ENCODE measurements at regions not wholly inside any gene's neighbourhood (a gene's known extent, or its start where the extent isn't known, plus 50 kb on each side); places are given as distances from the start of the nearest gene placed in this dataset.

DNA sequence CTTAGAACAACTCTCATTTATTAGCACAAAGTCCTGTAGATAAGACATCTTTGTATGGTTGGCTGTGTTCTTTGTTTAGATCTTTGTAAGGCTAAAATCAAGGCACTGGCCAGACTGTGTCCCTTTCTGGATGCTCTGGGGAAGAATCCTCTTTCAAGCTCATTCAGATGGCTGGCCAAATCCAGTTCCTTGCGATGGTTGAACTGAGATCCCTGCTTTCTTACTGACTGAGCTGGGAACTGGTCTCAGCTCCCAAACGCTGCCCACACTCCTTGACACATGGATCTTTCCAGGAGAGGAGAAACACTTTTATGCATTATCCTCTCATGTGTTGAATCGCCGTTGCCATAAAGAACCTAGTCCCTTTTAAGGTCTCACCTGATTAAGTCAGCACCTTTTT, 586.5 kb upstream of the IGFBP3 start:
- Histone ChIP-seq H3K9ac (ENCODE audit: low read length) (no peak overlapping the region), H3K9me3 (ENCODE audit: control insufficient read depth, low read length) (peaks cover 13% of the 10 kb centered on the region), H3K4me3 (ENCODE audit: low read length) (no peak overlapping the region), H3K36me3 (ENCODE audit: control insufficient read depth, insufficient read depth, low read length, severe bottlenecking) (no peaks in the 10 kb centered on the region), H3K27me3 (replicated peaks; ENCODE audit: control insufficient read depth, insufficient read depth, low read length) (no peaks in the 10 kb centered on the region), H3K4me1 (ENCODE audit: control insufficient read depth, insufficient read depth, low read length) (no peaks in the 10 kb centered on the region)
- no peak for DNase-seq (ENCODE audit: low read depth)

DNA sequence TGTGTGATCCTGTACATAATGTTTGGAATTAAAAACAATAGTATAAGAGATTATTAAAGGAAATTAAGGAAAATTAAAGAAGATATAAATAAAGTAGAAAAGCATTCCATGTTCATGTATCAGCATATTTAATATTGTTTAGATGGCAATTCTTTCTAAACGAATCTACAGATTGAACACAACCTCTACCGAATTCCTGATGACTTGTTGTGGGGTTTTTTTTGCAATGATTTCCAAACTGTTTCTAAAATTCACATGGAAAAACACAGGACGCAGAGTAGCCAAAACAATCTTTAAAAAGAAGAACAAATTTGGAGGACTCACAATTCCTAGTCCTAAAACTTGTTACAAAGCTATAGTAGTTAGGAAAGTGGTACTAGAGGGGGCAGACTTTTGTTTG, 573.4 kb upstream of the IGFBP3 start:
- DNase-seq (ENCODE audit: low read depth): peak; percentile 19
- Histone ChIP-seq H3K4me1 (ENCODE audit: control insufficient read depth, insufficient read depth, low read length) (peaks cover 15% of the 10 kb centered on the region), H3K4me3 (ENCODE audit: low read length) (no peak overlapping the region), H3K36me3 (ENCODE audit: control insufficient read depth, insufficient read depth, low read length, severe bottlenecking) (no peaks in the 10 kb centered on the region), H3K27me3 (replicated peaks; ENCODE audit: control insufficient read depth, insufficient read depth, low read length) (no peaks in the 10 kb centered on the region), H3K9ac (ENCODE audit: low read length) (no peak overlapping the region), H3K9me3 (ENCODE audit: control insufficient read depth, low read length) (peaks cover 14% of the 10 kb centered on the region)

DNA sequence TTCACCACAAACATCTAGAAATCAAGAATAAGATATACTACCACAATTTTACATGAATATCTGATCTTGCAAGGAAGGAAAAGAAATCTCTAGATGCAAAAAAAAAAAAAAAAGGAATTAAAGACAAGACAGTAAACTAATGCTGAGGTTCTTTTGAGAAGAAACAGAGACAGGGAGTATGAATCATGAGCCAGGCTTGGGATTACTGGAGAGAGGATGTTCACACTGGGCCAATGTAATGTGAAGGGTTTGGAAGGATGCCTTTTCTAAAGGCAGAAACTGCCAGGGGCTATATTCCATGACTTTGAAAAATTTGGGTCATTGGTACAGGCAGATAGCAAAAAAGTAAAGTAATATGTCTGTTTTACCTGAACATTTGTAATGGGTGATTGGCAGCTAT, 573.0 kb upstream of the IGFBP3 start:
- Histone ChIP-seq H3K36me3 (ENCODE audit: control insufficient read depth, insufficient read depth, low read length, severe bottlenecking) (no peaks in the 10 kb centered on the region), H3K4me3 (ENCODE audit: low read length) (no peak overlapping the region), H3K9me3 (ENCODE audit: control insufficient read depth, low read length) (peaks cover 12% of the 10 kb centered on the region), H3K4me1 (ENCODE audit: control insufficient read depth, insufficient read depth, low read length) (peaks cover 15% of the 10 kb centered on the region), H3K9ac (ENCODE audit: low read length) (peak overlapping the region; percentile 37), H3K27me3 (replicated peaks; ENCODE audit: control insufficient read depth, insufficient read depth, low read length) (no peaks in the 10 kb centered on the region)
- DNase-seq (ENCODE audit: low read depth): peak; percentile 72

DNA sequence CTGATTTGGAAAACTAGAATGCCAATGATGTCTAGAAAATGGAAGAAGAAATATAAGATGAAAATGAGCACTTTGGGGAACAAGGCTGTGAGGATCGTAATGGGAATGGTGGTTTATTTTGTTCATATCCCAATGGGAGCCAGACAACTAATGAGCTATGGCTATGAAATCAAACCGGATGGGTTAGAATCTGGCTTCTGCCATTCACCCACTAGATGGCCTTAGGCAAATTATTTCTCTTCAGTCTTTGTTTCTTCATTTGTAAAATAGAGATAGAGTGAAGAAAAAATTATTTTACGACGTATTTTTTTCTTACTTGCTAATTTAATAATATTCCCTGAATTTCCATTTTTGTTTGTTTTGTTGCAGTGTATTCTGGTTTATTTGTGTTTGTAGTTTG, 572.1 kb upstream of the IGFBP3 start:
- H3K9me3 ChIP-seq (ENCODE audit: control insufficient read depth, low read length): peaks cover 4% of the 10 kb centered on the region
- DNase-seq (ENCODE audit: low read depth): no peak
- peaks cover 15% of the 10 kb centered on the region for H3K4me1 ChIP-seq (ENCODE audit: control insufficient read depth, insufficient read depth, low read length)

DNA sequence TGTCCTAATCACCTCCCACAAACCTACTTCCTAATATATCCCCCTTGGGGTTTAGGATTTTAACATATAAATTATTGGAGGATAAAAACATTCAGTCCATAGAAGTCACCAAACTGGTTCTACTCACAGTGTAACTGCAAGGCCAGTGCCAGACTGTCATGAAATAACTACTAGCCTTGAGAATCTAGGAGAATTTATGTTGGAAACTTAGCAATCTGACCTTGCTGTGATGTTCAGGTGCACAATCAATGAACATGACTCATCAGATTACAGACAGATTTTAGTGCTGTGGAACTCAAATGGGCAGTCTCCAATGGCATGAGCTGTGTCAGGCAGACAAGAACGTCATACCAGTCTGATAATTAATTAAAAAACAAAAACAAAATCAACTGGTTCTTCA, 571.4 kb upstream of the IGFBP3 start:
- Histone ChIP-seq H3K4me1 (ENCODE audit: control insufficient read depth, insufficient read depth, low read length) (peaks cover 17% of the 10 kb centered on the region), H3K36me3 (ENCODE audit: control insufficient read depth, insufficient read depth, low read length, severe bottlenecking) (no peaks in the 10 kb centered on the region), H3K4me3 (ENCODE audit: low read length) (no peak overlapping the region), H3K9ac (ENCODE audit: low read length) (no peak overlapping the region), H3K9me3 (ENCODE audit: control insufficient read depth, low read length) (no peaks in the 10 kb centered on the region), H3K27me3 (replicated peaks; ENCODE audit: control insufficient read depth, insufficient read depth, low read length) (no peaks in the 10 kb centered on the region)
- DNase-seq (ENCODE audit: low read depth): no peak

More for the DNA sequence above, 572.1 kb upstream of the IGFBP3 start:
- Histone ChIP-seq H3K27me3 (replicated peaks; ENCODE audit: control insufficient read depth, insufficient read depth, low read length) (no peaks in the 10 kb centered on the region), H3K36me3 (ENCODE audit: control insufficient read depth, insufficient read depth, low read length, severe bottlenecking) (no peaks in the 10 kb centered on the region), H3K9ac (ENCODE audit: low read length) (no peak overlapping the region), H3K4me3 (ENCODE audit: low read length) (no peak overlapping the region)

DNA sequence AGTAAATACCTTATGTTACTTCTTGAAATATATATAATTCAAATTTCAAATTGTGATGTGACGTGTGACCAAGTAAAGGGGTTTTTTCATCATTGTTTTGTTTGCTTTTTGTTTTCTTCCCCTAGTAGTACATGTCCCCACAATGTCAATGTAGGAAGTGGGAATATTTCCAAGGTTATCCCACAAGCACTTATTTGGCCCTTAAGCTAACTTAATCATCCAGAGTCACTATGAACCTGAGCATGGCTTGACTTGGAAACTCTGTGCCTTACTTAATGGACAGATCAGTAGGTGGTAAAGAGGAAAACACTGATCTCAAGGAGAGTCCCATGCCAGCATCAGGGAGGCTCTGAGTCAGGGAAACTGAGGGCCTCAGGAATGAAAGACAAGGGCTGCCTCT, 569.3 kb upstream of the IGFBP3 start:
- no peak overlapping the region for H3K4me3 ChIP-seq (ENCODE audit: low read length)
- H3K9me3 ChIP-seq (ENCODE audit: control insufficient read depth, low read length): no peaks in the 10 kb centered on the region
- H3K4me1 ChIP-seq (ENCODE audit: control insufficient read depth, insufficient read depth, low read length): peaks cover 35% of the 10 kb centered on the region
- no peaks in the 10 kb centered on the region for H3K36me3 ChIP-seq (ENCODE audit: control insufficient read depth, insufficient read depth, low read length, severe bottlenecking)
- no peak for DNase-seq (ENCODE audit: low read depth)
- H3K27me3 ChIP-seq (replicated peaks; ENCODE audit: control insufficient read depth, insufficient read depth, low read length): no peaks in the 10 kb centered on the region
- H3K9ac ChIP-seq (ENCODE audit: low read length): no peak overlapping the region

DNA sequence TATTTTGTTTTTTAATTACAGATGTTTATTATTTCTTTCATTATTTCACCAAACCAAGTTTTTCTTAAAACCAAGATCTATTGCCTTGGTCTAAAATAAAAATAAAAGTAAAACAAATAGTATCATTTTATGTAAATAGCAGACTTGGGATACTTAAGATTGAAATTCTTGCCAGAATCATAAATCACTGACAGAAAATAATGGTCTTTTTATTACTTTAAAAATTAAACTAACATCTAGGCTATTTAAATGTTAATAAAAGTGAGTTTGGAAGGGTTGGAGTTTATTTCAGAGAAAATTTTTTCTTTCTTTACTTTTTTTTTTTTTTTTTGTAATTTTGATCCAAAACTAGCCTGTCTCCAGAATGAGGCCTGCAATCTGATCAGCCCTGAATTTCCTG, 568.0 kb upstream of the IGFBP3 start:
- no peak for DNase-seq (ENCODE audit: low read depth)
- Histone ChIP-seq H3K9me3 (ENCODE audit: control insufficient read depth, low read length) (no peaks in the 10 kb centered on the region), H3K9ac (ENCODE audit: low read length) (no peak overlapping the region), H3K4me1 (ENCODE audit: control insufficient read depth, insufficient read depth, low read length) (peaks cover 32% of the 10 kb centered on the region), H3K27me3 (replicated peaks; ENCODE audit: control insufficient read depth, insufficient read depth, low read length) (no peaks in the 10 kb centered on the region), H3K36me3 (ENCODE audit: control insufficient read depth, insufficient read depth, low read length, severe bottlenecking) (no peaks in the 10 kb centered on the region), H3K4me3 (ENCODE audit: low read length) (no peak overlapping the region)

DNA sequence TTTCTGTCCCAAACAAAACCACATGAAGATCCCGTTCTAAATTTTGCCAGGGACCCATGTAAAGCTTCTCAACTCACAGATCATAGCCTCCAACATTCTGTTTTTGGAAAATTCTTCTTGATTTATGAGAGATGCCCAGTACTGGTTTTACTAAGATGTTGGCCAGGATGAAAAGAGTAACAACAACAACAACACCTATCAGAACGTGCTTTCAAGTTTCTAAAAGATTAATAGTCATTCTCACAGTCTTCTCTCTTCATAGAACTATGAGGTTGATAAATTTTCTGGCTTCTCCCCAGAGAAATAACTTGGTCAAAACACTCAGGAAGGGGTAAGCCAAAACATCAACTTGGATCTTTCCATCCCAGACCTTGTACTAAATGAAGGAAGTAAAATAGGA, 567.5 kb upstream of the IGFBP3 start:
- no peaks in the 10 kb centered on the region for H3K9me3 ChIP-seq (ENCODE audit: control insufficient read depth, low read length)
- H3K4me3 ChIP-seq (ENCODE audit: low read length): no peak overlapping the region
- DNase-seq (ENCODE audit: low read depth): no peak
- peaks cover 27% of the 10 kb centered on the region for H3K4me1 ChIP-seq (ENCODE audit: control insufficient read depth, insufficient read depth, low read length)
- H3K36me3 ChIP-seq (ENCODE audit: control insufficient read depth, insufficient read depth, low read length, severe bottlenecking): no peaks in the 10 kb centered on the region
- H3K9ac ChIP-seq (ENCODE audit: low read length): no peak overlapping the region
- H3K27me3 ChIP-seq (replicated peaks; ENCODE audit: control insufficient read depth, insufficient read depth, low read length): no peaks in the 10 kb centered on the region

DNA sequence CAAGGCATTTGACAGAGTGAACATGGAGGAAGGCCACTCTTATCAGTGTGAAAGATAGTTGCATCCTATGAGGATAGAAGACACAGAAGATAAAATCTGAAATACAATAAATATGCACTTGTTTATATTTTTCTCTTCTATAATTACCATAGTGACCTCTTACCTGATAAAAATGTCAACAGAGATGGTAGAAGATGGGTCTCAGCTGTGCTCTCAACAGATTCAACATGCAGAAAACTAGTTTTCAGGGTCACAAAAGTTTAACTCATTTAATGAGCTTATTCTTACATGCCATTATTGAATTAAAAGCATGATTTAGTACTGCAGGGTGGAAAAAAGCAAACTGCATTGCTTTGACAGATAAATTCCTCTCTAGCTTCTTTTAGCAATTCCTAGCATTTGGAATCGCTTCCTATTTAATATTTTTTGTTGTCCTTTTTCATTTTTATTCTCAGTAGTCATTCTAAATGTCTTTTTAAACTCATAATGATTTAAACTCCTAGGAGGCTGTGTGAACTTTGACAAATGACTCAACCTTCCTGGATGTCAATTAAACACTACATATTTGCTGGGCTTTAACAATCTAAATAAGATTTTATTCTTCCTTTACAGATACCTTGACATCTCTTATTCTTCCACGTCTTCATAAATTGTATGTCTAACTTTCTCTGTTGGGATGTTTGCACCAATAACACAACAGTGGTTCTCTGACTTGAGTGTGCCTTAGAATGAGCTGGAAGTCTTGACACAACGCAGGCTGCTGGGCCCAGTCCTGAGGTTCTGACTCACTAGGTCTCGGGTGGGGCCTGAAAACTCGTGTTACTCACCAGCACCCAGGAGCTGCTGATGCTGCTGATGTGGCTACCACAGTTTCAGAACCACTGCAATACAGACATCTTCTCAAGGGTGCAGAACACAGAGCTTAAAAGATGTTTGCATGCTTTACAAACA, 565.5 kb upstream of the IGFBP3 start:
- peaks cover 25% of the 10 kb centered on the region for H3K4me1 ChIP-seq (ENCODE audit: control insufficient read depth, insufficient read depth, low read length)
- H3K36me3 ChIP-seq (ENCODE audit: control insufficient read depth, insufficient read depth, low read length, severe bottlenecking): no peaks in the 10 kb centered on the region
- H3K9ac ChIP-seq (ENCODE audit: low read length): peak overlapping the region; percentile 46
- peak; percentile 72 for DNase-seq (ENCODE audit: low read depth)
- no peaks in the 10 kb centered on the region for H3K27me3 ChIP-seq (replicated peaks; ENCODE audit: control insufficient read depth, insufficient read depth, low read length)
- no peaks in the 10 kb centered on the region for H3K9me3 ChIP-seq (ENCODE audit: control insufficient read depth, low read length)
- no peak overlapping the region for H3K4me3 ChIP-seq (ENCODE audit: low read length)

DNA sequence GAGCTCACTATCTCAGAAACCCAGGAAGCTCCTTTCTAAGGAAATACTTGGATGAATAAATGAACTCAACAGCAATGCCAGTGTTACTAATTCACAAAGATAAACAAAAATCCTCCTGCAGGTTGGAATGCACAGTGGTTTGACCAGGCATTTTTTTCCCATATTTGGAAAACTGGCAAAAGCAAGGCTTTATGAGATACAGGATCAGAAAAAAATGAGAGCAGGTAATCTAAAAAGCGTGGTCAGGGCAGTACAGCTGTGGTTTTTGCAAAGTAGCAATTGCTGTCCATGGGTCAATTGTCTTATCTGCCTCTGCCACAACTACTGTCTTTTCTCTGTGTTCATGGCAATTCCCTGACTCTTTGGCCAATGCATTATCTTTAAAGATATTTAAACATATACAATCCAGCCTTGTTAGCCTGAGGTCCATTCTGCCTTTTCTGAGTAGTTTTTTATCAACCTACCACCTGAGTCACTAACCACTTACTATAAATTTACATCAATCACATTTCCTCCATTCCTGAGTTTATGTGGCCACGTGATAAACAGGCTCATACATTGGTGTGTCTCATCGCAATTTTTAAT, 564.5 kb upstream of the IGFBP3 start:
- Histone ChIP-seq H3K36me3 (ENCODE audit: control insufficient read depth, insufficient read depth, low read length, severe bottlenecking) (no peaks in the 10 kb centered on the region), H3K4me1 (ENCODE audit: control insufficient read depth, insufficient read depth, low read length) (peaks cover 25% of the 10 kb centered on the region), H3K9me3 (ENCODE audit: control insufficient read depth, low read length) (no peaks in the 10 kb centered on the region), H3K4me3 (ENCODE audit: low read length) (no peak overlapping the region), H3K9ac (ENCODE audit: low read length) (peak overlapping the region; percentile 46), H3K27me3 (replicated peaks; ENCODE audit: control insufficient read depth, insufficient read depth, low read length) (no peaks in the 10 kb centered on the region)
- DNase-seq (ENCODE audit: low read depth): peak; percentile 22

DNA sequence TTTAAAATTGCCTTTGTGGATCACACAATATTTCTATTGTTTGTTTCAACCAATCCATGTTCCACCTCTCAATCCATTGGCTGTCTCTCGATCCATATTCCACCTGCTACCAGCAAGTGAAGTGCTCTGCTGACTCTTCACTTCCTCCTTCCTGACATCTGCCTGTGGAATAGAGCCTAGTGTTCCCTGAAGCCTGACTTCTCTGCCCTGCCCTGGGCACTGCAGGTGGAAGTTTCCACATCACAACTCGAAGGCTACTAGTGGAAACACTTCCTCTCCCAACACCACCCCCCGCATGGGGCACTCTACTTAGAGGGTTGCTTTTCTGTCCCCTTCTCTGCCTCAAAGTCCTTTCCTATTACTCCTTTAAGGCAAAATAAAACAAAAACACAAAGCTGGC, 563.8 kb upstream of the IGFBP3 start:
- no peak for DNase-seq (ENCODE audit: low read depth)

More for the DNA sequence above, 563.8 kb upstream of the IGFBP3 start:
- Histone ChIP-seq H3K4me1 (ENCODE audit: control insufficient read depth, insufficient read depth, low read length) (peaks cover 25% of the 10 kb centered on the region), H3K9me3 (ENCODE audit: control insufficient read depth, low read length) (no peaks in the 10 kb centered on the region), H3K27me3 (replicated peaks; ENCODE audit: control insufficient read depth, insufficient read depth, low read length) (no peaks in the 10 kb centered on the region), H3K36me3 (ENCODE audit: control insufficient read depth, insufficient read depth, low read length, severe bottlenecking) (no peaks in the 10 kb centered on the region), H3K9ac (ENCODE audit: low read length) (no peak overlapping the region), H3K4me3 (ENCODE audit: low read length) (no peak overlapping the region)
